GM13976 (cell line): ENCODE measurements at regions not wholly inside any gene's neighbourhood (a gene's known extent, or its start where the extent isn't known, plus 50 kb on each side); places are given as distances from the start of the nearest gene placed in this dataset.

Experiments
- DNase-seq: peaks from one replicate; pipeline ENCODE4 v3.0.0; 2012; ENCODE audit warnings: low spot score
- in situ Hi-C: fragments of 300-500 bp; cut with MboI; formaldehyde crosslinking; loops from one replicate; pipeline ENCODE4 v1.12.0; 2022; ENCODE audit warnings: low sequenced_read_pairs, mixed read lengths, inconsistent platforms; ENCODE audit not compliant: unreplicated experiment
- TF ChIP-seq, protein P1 (sequence below): IDR thresholded peaks from 2 replicates; pipeline ENCODE4 v1.5.1; 2012; ENCODE audit warnings: borderline replicate concordance, mild to moderate bottlenecking; ENCODE audit not compliant: insufficient read depth; ENCODE audit errors: extremely low read depth, missing control alignments, control extremely low read depth

DNA sequence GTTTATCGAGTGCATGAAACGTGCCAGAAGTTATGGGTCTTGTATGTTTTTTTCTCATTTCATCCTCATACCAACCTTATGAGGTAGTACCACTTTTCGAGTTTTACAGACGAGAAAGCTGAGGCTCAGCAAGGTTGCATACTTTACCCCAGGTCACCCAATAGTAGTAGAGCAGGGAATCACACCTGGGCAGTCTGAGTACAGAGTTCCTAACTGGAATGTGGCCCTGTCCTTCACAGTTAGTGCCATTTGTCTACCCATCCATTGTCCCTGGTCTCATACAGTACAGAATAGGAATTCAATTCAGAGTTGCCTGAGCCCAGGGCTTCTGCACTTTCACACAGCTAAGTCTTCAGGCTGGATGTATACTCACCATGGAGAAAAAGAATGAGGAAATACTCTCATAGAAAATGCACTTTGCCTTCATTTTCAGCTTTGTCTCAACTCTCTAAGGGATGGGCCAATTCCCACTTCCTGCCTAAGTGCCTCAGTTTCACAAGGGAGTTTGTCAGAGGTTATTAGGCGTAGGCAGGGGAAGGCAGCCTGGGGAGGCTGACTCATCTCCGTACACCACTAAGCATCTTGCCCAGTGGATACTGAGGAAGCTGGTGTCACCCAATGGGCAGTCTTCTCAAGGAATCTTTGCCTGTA, 93.2 kb downstream of the TMEM212 start:
- in situ Hi-C loops = no loop called here
- TF ChIP-seq, protein P1, sequence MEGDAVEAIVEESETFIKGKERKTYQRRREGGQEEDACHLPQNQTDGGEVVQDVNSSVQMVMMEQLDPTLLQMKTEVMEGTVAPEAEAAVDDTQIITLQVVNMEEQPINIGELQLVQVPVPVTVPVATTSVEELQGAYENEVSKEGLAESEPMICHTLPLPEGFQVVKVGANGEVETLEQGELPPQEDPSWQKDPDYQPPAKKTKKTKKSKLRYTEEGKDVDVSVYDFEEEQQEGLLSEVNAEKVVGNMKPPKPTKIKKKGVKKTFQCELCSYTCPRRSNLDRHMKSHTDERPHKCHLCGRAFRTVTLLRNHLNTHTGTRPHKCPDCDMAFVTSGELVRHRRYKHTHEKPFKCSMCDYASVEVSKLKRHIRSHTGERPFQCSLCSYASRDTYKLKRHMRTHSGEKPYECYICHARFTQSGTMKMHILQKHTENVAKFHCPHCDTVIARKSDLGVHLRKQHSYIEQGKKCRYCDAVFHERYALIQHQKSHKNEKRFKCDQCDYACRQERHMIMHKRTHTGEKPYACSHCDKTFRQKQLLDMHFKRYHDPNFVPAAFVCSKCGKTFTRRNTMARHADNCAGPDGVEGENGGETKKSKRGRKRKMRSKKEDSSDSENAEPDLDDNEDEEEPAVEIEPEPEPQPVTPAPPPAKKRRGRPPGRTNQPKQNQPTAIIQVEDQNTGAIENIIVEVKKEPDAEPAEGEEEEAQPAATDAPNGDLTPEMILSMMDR = no peak
- no peak for DNase-seq

GRCh38 chr3:171939578-171939977, 96.4 kb downstream of the TMEM212 start:
- in situ Hi-C loops = no loop called here
- TF ChIP-seq, protein P1 = no peak
- DNase-seq = no peak

DNA sequence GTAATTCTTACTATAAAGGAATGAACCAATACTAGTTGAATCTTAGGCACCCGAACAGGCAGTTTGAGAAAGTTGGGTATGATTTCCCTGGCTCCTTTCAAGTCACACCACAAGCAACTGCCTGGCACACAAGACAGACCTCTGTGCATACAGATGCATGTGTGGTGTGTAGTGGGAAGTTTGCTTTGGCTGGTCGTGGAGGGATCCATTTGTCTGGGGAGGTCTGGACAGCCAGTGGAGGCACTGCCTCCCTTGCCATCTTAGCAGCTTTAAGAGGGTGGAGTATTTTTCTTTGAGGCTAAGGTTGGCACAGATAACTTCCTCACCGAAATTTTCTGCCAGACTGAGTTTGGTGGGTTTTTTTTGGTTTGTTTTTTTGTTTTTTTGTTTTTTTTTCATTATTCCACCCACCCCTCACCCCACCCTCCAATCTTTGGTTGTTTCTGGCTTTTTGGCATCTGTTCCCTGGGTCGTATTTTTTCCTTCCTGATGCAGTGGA, 97.1 kb downstream of the TMEM212 start:
- TF ChIP-seq, protein P1 = no peak
- in situ Hi-C loops = no loop called here
- DNase-seq = no peak

GRCh38 chr3:171943262-171944117, 95.9 kb upstream of the FNDC3B start:
- TF ChIP-seq, protein P1 = no peak
- in situ Hi-C loops = no loop called here
- DNase-seq = no peak

- in situ Hi-C loops = no loop called here
- no peak for DNase-seq
- TF ChIP-seq, protein P1 = no peak
Measured at GRCh38 chr3:171944118-171945016, 95.0 kb upstream of the FNDC3B start.

DNA sequence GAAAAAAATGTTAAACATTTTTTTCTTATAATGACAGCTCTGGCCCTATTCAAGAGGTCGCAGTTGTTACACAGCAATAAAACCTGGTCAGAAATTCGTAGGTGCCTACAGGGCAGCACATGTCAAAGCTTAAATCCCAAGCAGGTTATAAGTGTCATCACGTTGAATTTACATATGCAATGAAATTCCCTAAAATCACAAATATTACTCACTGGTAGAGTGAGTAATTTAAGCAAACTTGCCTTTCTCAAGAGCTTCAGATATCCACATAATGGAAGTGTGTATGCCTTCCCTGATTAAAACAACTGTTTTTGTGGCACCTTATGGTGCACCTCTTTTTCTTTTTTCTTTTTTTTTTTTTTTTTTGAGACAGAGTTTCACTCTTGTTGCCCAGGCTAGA, 90.7 kb upstream of the FNDC3B start:
- TF ChIP-seq, protein P1 = no peak
- in situ Hi-C loops = no loop called here
- DNase-seq = no peak
